PC-3 (cell line): ENCODE measurements at regions not wholly inside any gene's neighbourhood (a gene's known extent, or its start where the extent isn't known, plus 50 kb on each side); places are given as distances from the start of the nearest gene placed in this dataset.

Experiments used
- ATAC-seq: fragments of 200-7000 bp; cut with Tn5 transposase; 2 replicates; pipeline ENCODE4 v1.9.1; 2020; ENCODE audit warnings: mild to moderate bottlenecking, moderate library complexity
- BruUV-seq: library from RNA; stranded (reverse); fragments of 400-500 nt; replicated peaks from 2 replicates; lab custom pipeline; 2021; lab: Mats Ljungman, UMichigan
- CTCF ChIA-PET: fragments of 300-600 bp; sonication (Branson Sonifier 250); formaldehyde crosslinking; loops from one replicate; lab custom pipeline; 2022; ENCODE audit warnings: antibody characterized with exemption; lab: Charles Lee
- POLR2A ChIA-PET: fragments of 300-600 bp; sonication (Branson Sonifier 250); formaldehyde crosslinking; loops from one replicate; lab custom pipeline; 2022; ENCODE audit warnings: antibody characterized with exemption; ENCODE audit not compliant: unreplicated experiment; lab: Charles Lee
- DNase-seq: peaks from one replicate; pipeline ENCODE4 v3.0.0-alpha.2; 2015
- H2AFZ ChIP-seq: fragments of 300-600 bp; sonication (generic); 2 replicates; pipeline ENCODE4 v1.6.0; 2016; ENCODE audit warnings: antibody characterized with exemption, low read length
- H3F3A ChIP-seq: fragments of 300-600 bp; sonication (generic); one replicate; pipeline ENCODE4 v1.6.0; 2017; ENCODE audit warnings: antibody characterized with exemption, low read length, control low read depth, mild to moderate bottlenecking; ENCODE audit not compliant: unreplicated experiment
- H3K27ac ChIP-seq: fragments of 300-600 bp; sonication (generic); 2 replicates; pipeline ENCODE4 v1.5.1; 2016; ENCODE audit warnings: mild to moderate bottlenecking, low read length
- H3K27me3 ChIP-seq: fragments of 300-600 bp; sonication (generic); 2 replicates; pipeline ENCODE4 v1.6.1; 2016; ENCODE audit warnings: low read length, mixed read lengths
- H3K36me3 ChIP-seq: fragments of 300-600 bp; sonication (generic); 2 replicates; pipeline ENCODE4 v1.6.1; 2016; ENCODE audit warnings: low read depth, mixed run types, low read length, mixed read lengths
- H3K4me1 ChIP-seq: fragments of 300-600 bp; sonication (generic); 2 replicates; pipeline ENCODE4 v1.5.1; 2016; ENCODE audit warnings: low read length; ENCODE audit not compliant: insufficient read depth
- H3K4me2 ChIP-seq: fragments of 300-600 bp; sonication (generic); 2 replicates; pipeline ENCODE4 v1.6.0; 2016; ENCODE audit warnings: low read length
- H3K4me3 ChIP-seq: fragments of 300-600 bp; sonication (generic); 2 replicates; pipeline ENCODE4 v1.5.1; 2016; ENCODE audit warnings: mild to moderate bottlenecking, low read length, mixed read lengths
- H3K79me2 ChIP-seq: fragments of 300-600 bp; sonication (generic); 2 replicates; pipeline ENCODE4 v1.6.1; 2017; ENCODE audit warnings: low read length, mixed read lengths
- H3K9ac ChIP-seq: fragments of 300-600 bp; sonication (generic); 2 replicates; pipeline ENCODE4 v1.6.0; 2016; ENCODE audit warnings: mild to moderate bottlenecking, low read length
- H3K9me2 ChIP-seq: fragments of 300-600 bp; sonication (generic); replicated peaks from 2 replicates; pipeline ENCODE4 v1.6.1; 2016; ENCODE audit warnings: mixed run types, low read length, mixed read lengths
- H3K9me3 ChIP-seq: fragments of 300-600 bp; sonication (generic); 2 replicates; pipeline ENCODE4 v1.6.1; 2016; ENCODE audit warnings: low read length, mixed read lengths
- H4K20me1 ChIP-seq: fragments of 300-600 bp; sonication (generic); 2 replicates; pipeline ENCODE4 v1.6.1; 2016; ENCODE audit warnings: low read length, mixed read lengths
- CTCF ChIP-seq: fragments of 300-600 bp; sonication (generic); conservative IDR thresholded peaks from 2 replicates; pipeline ENCODE4 v1.5.1; 2017; ENCODE audit warnings: antibody characterized with exemption, low read depth, mild to moderate bottlenecking, low read length
- EZH2 ChIP-seq: fragments of 300-600 bp; sonication (generic); IDR thresholded peaks from one replicate; pipeline ENCODE4 v1.6.1; 2017; ENCODE audit warnings: antibody characterized with exemption, mild to moderate bottlenecking, low read length; ENCODE audit not compliant: unreplicated experiment
- EZH2phosphoT487 ChIP-seq: fragments of 300-600 bp; sonication (generic); IDR thresholded peaks from 2 replicates; pipeline ENCODE4 v1.6.1; 2018; ENCODE audit warnings: mild to moderate bottlenecking, antibody characterized with exemption, low read length, borderline replicate concordance
- intact Hi-C: fragments of 100-400 bp; cut with micrococcal nuclease; formaldehyde crosslinking; loops from 2 replicates; pipeline ENCODE4 v1.9.0; 2023

GRCh38 chr3:164030194-164030593 is 1048.1 kb downstream of the SI start:
- no peaks in the 10 kb centered on the region for H3K4me1 ChIP-seq
- BruUV-seq = no TSS peak
- intact Hi-C loops = no loop called here
- POLR2A ChIA-PET = no interaction called here
- no peak overlapping the region for H3K4me3 ChIP-seq
- no peaks in the 10 kb centered on the region for H3K79me2 ChIP-seq
- H4K20me1 ChIP-seq = no peaks in the 10 kb centered on the region
- H2AFZ ChIP-seq = no peak overlapping the region
- CTCF ChIA-PET = no interaction called here
- no peaks in the 10 kb centered on the region for H3F3A ChIP-seq
- ATAC-seq (no peak), DNase-seq (no peak)
- no peak overlapping the region for H3K9ac ChIP-seq
- H3K4me2 ChIP-seq = no peak overlapping the region
- no peaks in the 10 kb centered on the region for H3K27me3 ChIP-seq
- no peaks in the 10 kb centered on the region for H3K36me3 ChIP-seq
- no peaks in the 10 kb centered on the region for H3K9me3 ChIP-seq
- no peak for TF ChIP-seq EZH2
- no peak for TF ChIP-seq CTCF
- no peak for TF ChIP-seq EZH2phosphoT487
- H3K27ac ChIP-seq = no peak overlapping the region
- no peaks in the 10 kb centered on the region for H3K9me2 ChIP-seq

- Histone ChIP-seq H3K9ac (no peak overlapping the region), H4K20me1 (no peaks in the 10 kb centered on the region), H2AFZ (no peak overlapping the region), H3K36me3 (no peaks in the 10 kb centered on the region), H3K4me1 (no peaks in the 10 kb centered on the region), H3K9me2 (no peaks in the 10 kb centered on the region), H3K27me3 (no peaks in the 10 kb centered on the region), H3K4me3 (no peak overlapping the region), H3F3A (no peaks in the 10 kb centered on the region), H3K27ac (no peak overlapping the region), H3K4me2 (no peak overlapping the region), H3K9me3 (no peaks in the 10 kb centered on the region), H3K79me2 (no peaks in the 10 kb centered on the region)
- DNase-seq (peak; percentile 8), ATAC-seq (no peak; the same call in 1 of the 2 replicates)
- POLR2A ChIA-PET = no interaction called here
- BruUV-seq = no TSS peak
- intact Hi-C loops = no loop called here
- no peak for TF ChIP-seq CTCF
- no peak for TF ChIP-seq EZH2
- no peak for TF ChIP-seq EZH2phosphoT487
- CTCF ChIA-PET = no interaction called here
Observed at GRCh38 chr3:164024786-164025185, 1053.5 kb downstream of the SI start.

GRCh38 chr3:164023480-164023879 is 1054.8 kb downstream of the SI start:
- no peak overlapping the region for H3K4me2 ChIP-seq
- H3K9ac ChIP-seq = no peak overlapping the region
- ATAC-seq (no peak), DNase-seq (no peak)
- H3K9me2 ChIP-seq = no peaks in the 10 kb centered on the region
- H3K4me3 ChIP-seq = no peak overlapping the region
- TF ChIP-seq EZH2phosphoT487 (no peak), EZH2 (no peak), CTCF (no peak)
- no peaks in the 10 kb centered on the region for H3K79me2 ChIP-seq
- no peaks in the 10 kb centered on the region for H3K36me3 ChIP-seq
- H3F3A ChIP-seq = no peaks in the 10 kb centered on the region
- intact Hi-C loops = no loop called here
- H3K9me3 ChIP-seq = no peaks in the 10 kb centered on the region
- H3K4me1 ChIP-seq = no peaks in the 10 kb centered on the region
- BruUV-seq = no TSS peak
- POLR2A ChIA-PET = no interaction called here
- H3K27ac ChIP-seq = no peak overlapping the region
- no peaks in the 10 kb centered on the region for H3K27me3 ChIP-seq
- no peaks in the 10 kb centered on the region for H4K20me1 ChIP-seq
- no peak overlapping the region for H2AFZ ChIP-seq
- CTCF ChIA-PET = no interaction called here
